Left ventricle myocardium inferior (tissue), 1 donor: ENCODE measurements at regions not wholly inside any gene's neighbourhood (a gene's known extent, or its start where the extent isn't known, plus 50 kb on each side); places are given as distances from the start of the nearest gene placed in this dataset.
"Not testable (repeated sequence)": the region's sequence is repeated elsewhere in the genome, so short reads cannot be mapped to it uniquely, and the experiment has no call there.

Source experiments
- DNase-seq: peaks from one replicate; pipeline ENCODE4 v3.0.0-alpha.2; 2020
- H3K27ac ChIP-seq: fragments of 200-600 bp; replicated peaks from 2 replicates; pipeline ENCODE4 v1.8.0; 2021
- H3K27me3 ChIP-seq: fragments of 200-600 bp; 2 replicates; pipeline ENCODE4 v1.8.0; 2021; ENCODE audit warnings: low read depth
- H3K36me3 ChIP-seq: fragments of 200-600 bp; 2 replicates; pipeline ENCODE4 v1.8.0; 2021
- H3K4me1 ChIP-seq: fragments of 200-600 bp; 2 replicates; pipeline ENCODE4 v1.8.0; 2021
- H3K4me3 ChIP-seq: fragments of 200-600 bp; 2 replicates; pipeline ENCODE4 v1.8.0; 2021; ENCODE audit warnings: mild to moderate bottlenecking, moderate library complexity
- H3K9me3 ChIP-seq: fragments of 200-600 bp; replicated peaks from 2 replicates; pipeline ENCODE4 v1.8.0; 2021
- CTCF ChIP-seq: fragments of 200-600 bp; IDR thresholded peaks from 2 replicates; pipeline ENCODE4 v1.8.0; 2021; ENCODE audit warnings: antibody characterized with exemption, mild to moderate bottlenecking, borderline replicate concordance
- intact Hi-C: fragments of 100-400 bp; cut with micrococcal nuclease; formaldehyde crosslinking; loops from one replicate; pipeline ENCODE4 v1.11.0; 2022
- donor health status: DM: no; HTN: yes; CAD: no; lungs with severe emphysema.

- no peaks in the 10 kb centered on the region for H3K9me3 ChIP-seq
- no peak overlapping the region for H3K4me3 ChIP-seq
- no peaks in the 10 kb centered on the region for H3K4me1 ChIP-seq
- peaks cover 3% of the 10 kb centered on the region for H3K27me3 ChIP-seq
- TF ChIP-seq CTCF, result no peak
- DNase-seq, result no peak
- no peaks in the 10 kb centered on the region for H3K36me3 ChIP-seq
- intact Hi-C loops, result no loop called here
- H3K27ac ChIP-seq, result no peak overlapping the region
Measured at GRCh38 chr5:160494451-160494850, 72.8 kb downstream of the PTTG1 start.

GRCh38 chr5:160496334-160496733 is 74.7 kb downstream of the PTTG1 start:
- no peak for TF ChIP-seq CTCF
- intact Hi-C loops, result no loop called here
- Histone ChIP-seq H3K9me3 (no peaks in the 10 kb centered on the region), H3K27me3 (peaks cover 3% of the 10 kb centered on the region), H3K36me3 (no peaks in the 10 kb centered on the region), H3K27ac (no peak overlapping the region), H3K4me3 (no peak overlapping the region), H3K4me1 (no peaks in the 10 kb centered on the region)
- DNase-seq, result no peak

- no peak for DNase-seq
- no peaks in the 10 kb centered on the region for H3K4me1 ChIP-seq
- no peak for TF ChIP-seq CTCF
- intact Hi-C loops, result no loop called here
- H3K27me3 ChIP-seq, result peaks cover 3% of the 10 kb centered on the region
- no peaks in the 10 kb centered on the region for H3K36me3 ChIP-seq
- no peaks in the 10 kb centered on the region for H3K9me3 ChIP-seq
- no peak overlapping the region for H3K27ac ChIP-seq
- H3K4me3 ChIP-seq, result no peak overlapping the region
Measured at GRCh38 chr5:160496784-160497183, 75.1 kb downstream of the PTTG1 start.

- intact Hi-C loops, result no loop called here
- Histone ChIP-seq H3K9me3 (no peaks in the 10 kb centered on the region), H3K36me3 (no peaks in the 10 kb centered on the region), H3K27ac (no peak overlapping the region), H3K4me3 (no peak overlapping the region), H3K27me3 (peaks cover 3% of the 10 kb centered on the region), H3K4me1 (no peaks in the 10 kb centered on the region)
- no peak for DNase-seq
- no peak for TF ChIP-seq CTCF
Measured at GRCh38 chr5:160497878-160498277, 76.2 kb downstream of the PTTG1 start.

- intact Hi-C loops, H3K4me1 ChIP-seq, H3K9me3 ChIP-seq, DNase-seq, H3K36me3 ChIP-seq, H3K27ac ChIP-seq, H3K4me3 ChIP-seq, H3K27me3 ChIP-seq: not testable (repeated sequence)
Measured at GRCh38 chr5:160498441-160499043, 76.9 kb downstream of the PTTG1 start.

GRCh38 chr5:160500786-160501779 is 79.4 kb downstream of the PTTG1 start:
- no peak for DNase-seq
- Histone ChIP-seq H3K27me3 (no peaks in the 10 kb centered on the region), H3K36me3 (no peaks in the 10 kb centered on the region), H3K9me3 (no peaks in the 10 kb centered on the region), H3K27ac (no peak overlapping the region), H3K4me3 (no peak overlapping the region), H3K4me1 (no peaks in the 10 kb centered on the region)
- TF ChIP-seq CTCF, result no peak
- intact Hi-C loops, result no loop called here
